ENCODE measurements at regions not wholly inside any gene's neighbourhood (a gene's known extent, or its start where the extent isn't known, plus 50 kb on each side); places are given as distances from the start of the nearest gene placed in this dataset.

- Histone ChIP-seq H2BK12ac (ENCODE audit: low read length) (no peak overlapping the region), H3K79me2 (ENCODE audit: control insufficient read depth, insufficient read depth, low read length, poor library complexity) (peaks cover under 1% of the 10 kb centered on the region), H3K23ac (ENCODE audit: low read length) (no peak overlapping the region)
Measured at GRCh38 chr15:38823263-38823662, 258.6 kb upstream of the RASGRP1 start.

DNA sequence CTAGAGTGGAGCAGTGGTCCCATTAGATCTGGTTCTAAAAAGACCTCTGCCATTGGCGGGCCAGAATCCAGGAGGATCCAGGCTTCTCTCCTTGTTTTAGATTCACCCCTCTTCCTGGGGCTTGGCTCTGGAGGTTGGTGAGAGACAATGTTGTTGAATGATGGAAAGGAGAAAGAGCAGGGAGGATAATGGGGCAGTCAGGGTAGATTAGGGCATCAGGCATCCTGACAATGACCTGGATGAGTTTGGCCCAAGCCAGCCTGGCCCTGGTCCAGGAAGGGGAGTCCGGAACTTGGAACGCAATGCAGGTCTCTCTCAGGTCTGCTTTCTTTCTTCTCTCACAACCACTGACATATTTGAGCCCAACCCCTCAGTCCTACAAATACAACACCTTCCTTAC, 260.1 kb upstream of the RASGRP1 start:
- H2AK5ac ChIP-seq (ENCODE audit: low read length), result no peak overlapping the region
- no peak overlapping the region for H3K4ac ChIP-seq (ENCODE audit: low read depth, low read length)
- H3K4me2 ChIP-seq (ENCODE audit: low read length), result no peak overlapping the region
- no peak overlapping the region for H3K14ac ChIP-seq (ENCODE audit: low read length)
- no peaks in the 10 kb centered on the region for H3K4me1 ChIP-seq (ENCODE audit: control insufficient read depth in 1 of 2, insufficient read depth in 2 of 2, low read length in 2 of 2)
- H2BK12ac ChIP-seq (ENCODE audit: low read length), result no peak overlapping the region
- H3K23ac ChIP-seq (ENCODE audit: low read length), result no peak overlapping the region
- no peaks in the 10 kb centered on the region for H3K36me3 ChIP-seq (ENCODE audit: control insufficient read depth in 1 of 2, insufficient read depth in 2 of 2, low read length in 2 of 2)
- no peaks in the 10 kb centered on the region for H3K27me3 ChIP-seq (ENCODE audit: insufficient read depth, low read length)
- no peak overlapping the region for H2AFZ ChIP-seq (ENCODE audit: insufficient read depth, low read length, poor library complexity)
- WGBS (ENCODE audit: extremely low coverage, insufficient coverage, insufficient read length), result no CpG with 5 or more reads among the region's 3 CpGs
- DNase-seq, result no peak
- no peak overlapping the region for H4K91ac ChIP-seq (ENCODE audit: low read depth, low read length)
- H3K9ac ChIP-seq (ENCODE audit: low read length), result no peak overlapping the region
- H3K9me3 ChIP-seq (ENCODE audit: insufficient read depth, low read depth, low read length), result no peaks in the 10 kb centered on the region
- H3K27ac ChIP-seq (ENCODE audit: low read depth, low read length), result no peak overlapping the region
- H4K8ac ChIP-seq (ENCODE audit: low read depth, low read length), result no peak overlapping the region
- H3K79me2 ChIP-seq (ENCODE audit: control insufficient read depth, insufficient read depth, low read length, poor library complexity), result no peaks in the 10 kb centered on the region
- no peak overlapping the region for H3K18ac ChIP-seq (ENCODE audit: low read length)
- H2BK120ac ChIP-seq (ENCODE audit: insufficient read depth, low read length, poor library complexity), result no peak overlapping the region
- H3K4me3 ChIP-seq (ENCODE audit: low read depth, low read length), result no peak overlapping the region
- no peaks in the 10 kb centered on the region for H3K79me1 ChIP-seq (ENCODE audit: low read length)
- no peak overlapping the region for H2BK5ac ChIP-seq (ENCODE audit: low read depth, low read length, poor library complexity)
- no peak overlapping the region for H4K12ac ChIP-seq (ENCODE audit: low read depth, low read length)

More at GRCh38 chr15:38823263-38823662, 258.6 kb upstream of the RASGRP1 start:
- Histone ChIP-seq H3K79me1 (ENCODE audit: low read length) (no peaks in the 10 kb centered on the region), H3K4me1 (ENCODE audit: control insufficient read depth in 1 of 2, insufficient read depth in 2 of 2, low read length in 2 of 2) (no peaks in the 10 kb centered on the region), H4K91ac (ENCODE audit: low read depth, low read length) (no peak overlapping the region), H2AFZ (ENCODE audit: insufficient read depth, low read length, poor library complexity) (no peak overlapping the region), H3K9ac (ENCODE audit: low read length) (no peak overlapping the region), H3K4me3 (ENCODE audit: low read depth, low read length) (no peak overlapping the region), H2AK5ac (ENCODE audit: low read length) (no peak overlapping the region), H2BK120ac (ENCODE audit: insufficient read depth, low read length, poor library complexity) (no peak overlapping the region), H4K8ac (ENCODE audit: low read depth, low read length) (no peak overlapping the region), H3K27me3 (ENCODE audit: insufficient read depth, low read length) (no peaks in the 10 kb centered on the region), H3K9me3 (ENCODE audit: insufficient read depth, low read depth, low read length) (no peaks in the 10 kb centered on the region), H3K4me2 (ENCODE audit: low read length) (no peak overlapping the region), H3K36me3 (ENCODE audit: control insufficient read depth in 1 of 2, insufficient read depth in 2 of 2, low read length in 2 of 2) (no peaks in the 10 kb centered on the region), H3K27ac (ENCODE audit: low read depth, low read length) (no peak overlapping the region), H3K4ac (ENCODE audit: low read depth, low read length) (no peak overlapping the region), H3K14ac (ENCODE audit: low read length) (no peak overlapping the region), H2BK5ac (ENCODE audit: low read depth, low read length, poor library complexity) (no peak overlapping the region), H4K12ac (ENCODE audit: low read depth, low read length) (no peak overlapping the region), H3K18ac (ENCODE audit: low read length) (no peak overlapping the region)
- WGBS (ENCODE audit: extremely low coverage, insufficient coverage, insufficient read length), result no CpG with 5 or more reads among the region's 3 CpGs
- peak in 1 of 2 donors; percentile 4 for DNase-seq

GRCh38 chr15:38826880-38827279, 262.3 kb upstream of the RASGRP1 start:
- H3K4me1 ChIP-seq (ENCODE audit: control insufficient read depth in 1 of 2, insufficient read depth in 2 of 2, low read length in 2 of 2), result no peaks in the 10 kb centered on the region

GRCh38 chr15:38828031-38828532, 263.5 kb upstream of the RASGRP1 start:
- Histone ChIP-seq H2AK5ac (ENCODE audit: low read length) (no peak overlapping the region), H4K8ac (ENCODE audit: low read depth, low read length) (no peak overlapping the region), H4K91ac (ENCODE audit: low read depth, low read length) (no peak overlapping the region), H3K36me3 (ENCODE audit: control insufficient read depth in 1 of 2, insufficient read depth in 2 of 2, low read length in 2 of 2) (no peaks in the 10 kb centered on the region), H3K14ac (ENCODE audit: low read length) (no peak overlapping the region), H3K4me3 (ENCODE audit: low read depth, low read length) (no peak overlapping the region), H3K23ac (ENCODE audit: low read length) (no peak overlapping the region), H3K4me1 (ENCODE audit: control insufficient read depth in 1 of 2, insufficient read depth in 2 of 2, low read length in 2 of 2) (no peaks in the 10 kb centered on the region), H3K27me3 (ENCODE audit: insufficient read depth, low read length) (no peaks in the 10 kb centered on the region), H3K79me1 (ENCODE audit: low read length) (no peaks in the 10 kb centered on the region), H2BK5ac (ENCODE audit: low read depth, low read length, poor library complexity) (no peak overlapping the region), H3K4ac (ENCODE audit: low read depth, low read length) (no peak overlapping the region), H4K12ac (ENCODE audit: low read depth, low read length) (no peak overlapping the region), H3K18ac (ENCODE audit: low read length) (no peak overlapping the region), H3K4me2 (ENCODE audit: low read length) (no peak overlapping the region), H3K27ac (ENCODE audit: low read depth, low read length) (no peak overlapping the region), H3K9me3 (ENCODE audit: insufficient read depth, low read depth, low read length) (no peaks in the 10 kb centered on the region), H2BK120ac (ENCODE audit: insufficient read depth, low read length, poor library complexity) (no peak overlapping the region), H2AFZ (ENCODE audit: insufficient read depth, low read length, poor library complexity) (no peak overlapping the region), H3K9ac (ENCODE audit: low read length) (no peak overlapping the region), H3K79me2 (ENCODE audit: control insufficient read depth, insufficient read depth, low read length, poor library complexity) (no peaks in the 10 kb centered on the region), H2BK12ac (ENCODE audit: low read length) (no peak overlapping the region)
- DNase-seq, result no peak
- no CpG with 5 or more reads among the region's 4 CpGs for WGBS (ENCODE audit: extremely low coverage, insufficient coverage, insufficient read length)

More at GRCh38 chr15:38826880-38827279, 262.3 kb upstream of the RASGRP1 start:
- Histone ChIP-seq H3K18ac (ENCODE audit: low read length) (no peak overlapping the region), H2AK5ac (ENCODE audit: low read length) (no peak overlapping the region), H3K27ac (ENCODE audit: low read depth, low read length) (no peak overlapping the region), H3K36me3 (ENCODE audit: control insufficient read depth in 1 of 2, insufficient read depth in 2 of 2, low read length in 2 of 2) (no peaks in the 10 kb centered on the region), H3K9me3 (ENCODE audit: insufficient read depth, low read depth, low read length) (no peaks in the 10 kb centered on the region), H4K12ac (ENCODE audit: low read depth, low read length) (no peak overlapping the region), H3K79me1 (ENCODE audit: low read length) (no peaks in the 10 kb centered on the region), H2BK5ac (ENCODE audit: low read depth, low read length, poor library complexity) (no peak overlapping the region), H3K4me2 (ENCODE audit: low read length) (no peak overlapping the region), H3K23ac (ENCODE audit: low read length) (no peak overlapping the region), H2BK120ac (ENCODE audit: insufficient read depth, low read length, poor library complexity) (no peak overlapping the region), H4K91ac (ENCODE audit: low read depth, low read length) (no peak overlapping the region), H3K4me3 (ENCODE audit: low read depth, low read length) (no peak overlapping the region), H3K79me2 (ENCODE audit: control insufficient read depth, insufficient read depth, low read length, poor library complexity) (no peaks in the 10 kb centered on the region), H3K4ac (ENCODE audit: low read depth, low read length) (no peak overlapping the region), H2AFZ (ENCODE audit: insufficient read depth, low read length, poor library complexity) (no peak overlapping the region), H2BK12ac (ENCODE audit: low read length) (no peak overlapping the region), H3K9ac (ENCODE audit: low read length) (no peak overlapping the region), H4K8ac (ENCODE audit: low read depth, low read length) (no peak overlapping the region), H3K27me3 (ENCODE audit: insufficient read depth, low read length) (no peaks in the 10 kb centered on the region), H3K14ac (ENCODE audit: low read length) (no peak overlapping the region)
- no peak for DNase-seq
- no CpG with 5 or more reads among the region's 2 CpGs for WGBS (ENCODE audit: extremely low coverage, insufficient coverage, insufficient read length)

All from trophoblast cell (in vitro differentiated cells and primary cell).